ENCODE measurements at regions not wholly inside any gene's neighbourhood (a gene's known extent, or its start where the extent isn't known, plus 50 kb on each side); places are given as distances from the start of the nearest gene placed in this dataset.
"Not testable (repeated sequence)": the region's sequence is repeated elsewhere in the genome, so short reads cannot be mapped to it uniquely, and the experiment has no call there.

GRCh38 chr16:31689331-31689730 lies 161.6 kb downstream of the AHSP start:
- H3K4me3 Mint-ChIP-seq; H3K27ac ChIP-seq (ENCODE audit: low read depth); H3K4me1 ChIP-seq (ENCODE audit: insufficient read depth); H3K4me2 ChIP-seq; H2AFZ ChIP-seq; H3F3A ChIP-seq (replicated peaks; ENCODE audit: low read depth); H3K27me3 Mint-ChIP-seq (ENCODE audit: insufficient read depth, low read depth, poor library complexity); DNase-seq (ENCODE audit: low spot score); H4K20me1 ChIP-seq (replicated peaks; ENCODE audit: insufficient read depth); ATAC-seq; H3K4me3 ChIP-seq; H3K27me3 ChIP-seq (ENCODE audit: insufficient read depth); H3K4me1 Mint-ChIP-seq; H3K27ac Mint-ChIP-seq; H3K36me3 ChIP-seq (ENCODE audit: insufficient read depth); H3K36me3 Mint-ChIP-seq (ENCODE audit: low read depth); H3K79me2 ChIP-seq (replicated peaks; ENCODE audit: insufficient read depth); H3K9me2 ChIP-seq (ENCODE audit: insufficient read depth): not testable (repeated sequence)
- H3K9me3 Mint-ChIP-seq = peaks cover 68% of the 10 kb centered on the region

GRCh38 chr16:31692338-31692737 lies 164.6 kb downstream of the AHSP start:
- H3K4me1 Mint-ChIP-seq; H3K4me2 ChIP-seq; H3K4me3 ChIP-seq; H3K27me3 Mint-ChIP-seq (ENCODE audit: insufficient read depth, low read depth, poor library complexity); H3K36me3 ChIP-seq (ENCODE audit: insufficient read depth); DNase-seq (ENCODE audit: low spot score); H3K4me3 Mint-ChIP-seq; H3K9me2 ChIP-seq (ENCODE audit: insufficient read depth); H3K4me1 ChIP-seq (ENCODE audit: insufficient read depth); H2AFZ ChIP-seq; H3F3A ChIP-seq (replicated peaks; ENCODE audit: low read depth); H3K36me3 Mint-ChIP-seq (ENCODE audit: low read depth); H4K20me1 ChIP-seq (replicated peaks; ENCODE audit: insufficient read depth); H3K27ac ChIP-seq (ENCODE audit: low read depth); H3K27me3 ChIP-seq (ENCODE audit: insufficient read depth); ATAC-seq; H3K27ac Mint-ChIP-seq; H3K79me2 ChIP-seq (replicated peaks; ENCODE audit: insufficient read depth): not testable (repeated sequence)
- H3K9me3 Mint-ChIP-seq = peaks cover 38% of the 10 kb centered on the region

- H3K27ac Mint-ChIP-seq = no peak overlapping the region
- no peaks in the 10 kb centered on the region for H3K4me1 ChIP-seq (ENCODE audit: insufficient read depth)
- no peak overlapping the region for H3K4me2 ChIP-seq
- peaks cover 26% of the 10 kb centered on the region for H3K9me3 Mint-ChIP-seq
- H3K4me3 Mint-ChIP-seq = no peak overlapping the region
- no peak overlapping the region for H3K4me3 ChIP-seq
- no peak overlapping the region for H3K27ac ChIP-seq (ENCODE audit: low read depth)
- H2AFZ ChIP-seq = no peak overlapping the region
- H3K36me3 Mint-ChIP-seq (ENCODE audit: low read depth) = no peaks in the 10 kb centered on the region
- peaks cover 5% of the 10 kb centered on the region for H3K27me3 Mint-ChIP-seq (ENCODE audit: insufficient read depth, low read depth, poor library complexity)
- no peaks in the 10 kb centered on the region for H3K9me2 ChIP-seq (ENCODE audit: insufficient read depth)
- no peaks in the 10 kb centered on the region for H3K79me2 ChIP-seq (replicated peaks; ENCODE audit: insufficient read depth)
- H3K27me3 ChIP-seq (ENCODE audit: insufficient read depth) = no peaks in the 10 kb centered on the region
- no peaks in the 10 kb centered on the region for H3F3A ChIP-seq (replicated peaks; ENCODE audit: low read depth)
- no peaks in the 10 kb centered on the region for H3K4me1 Mint-ChIP-seq
- ATAC-seq = no peak
- no peaks in the 10 kb centered on the region for H3K36me3 ChIP-seq (ENCODE audit: insufficient read depth)
- no peaks in the 10 kb centered on the region for H4K20me1 ChIP-seq (replicated peaks; ENCODE audit: insufficient read depth)
- no peak for DNase-seq (ENCODE audit: low spot score)
- no peak for TF ChIP-seq REST (IDR thresholded peaks at IDR 0.05; ENCODE audit: unreplicated experiment)
- TF ChIP-seq POLR2AphosphoS5 (IDR thresholded peaks at IDR 0.05; ENCODE audit: low read depth) = no peak
- no peak for TF ChIP-seq EZH2 (IDR thresholded peaks at IDR 0.05; ENCODE audit: low read depth, unreplicated experiment)
- no peak for TF ChIP-seq ZNF114 (CRISPR knock-in tag; IDR thresholded peaks at IDR 0.05)
- no peak for TF ChIP-seq CTCF (conservative IDR thresholded peaks at IDR 0.05; ENCODE audit: low read depth in 2 of 2)
- no peak for TF ChIP-seq EZH2phosphoT487 (IDR thresholded peaks at IDR 0.05; ENCODE audit: unreplicated experiment)
- TF ChIP-seq NANOG (IDR thresholded peaks at IDR 0.05; ENCODE audit: borderline replicate concordance) = no peak
- TF ChIP-seq JUNB (IDR thresholded peaks at IDR 0.05; ENCODE audit: unreplicated experiment) = no peak
Observed at GRCh38 chr16:31693733-31694132, 166.0 kb downstream of the AHSP start.
